Skin epidermis (tissue), 12 donors: ENCODE measurements at regions not wholly inside any gene's neighbourhood (a gene's known extent, or its start where the extent isn't known, plus 50 kb on each side); places are given as distances from the start of the nearest gene placed in this dataset.
"Not testable (repeated sequence)": the region's sequence is repeated elsewhere in the genome, so short reads cannot be mapped to it uniquely, and the experiment has no call there.

ENCODE experiments used
- H3K27ac ChIP-seq, 21 experiments: fragments of 200-600 bp; sonication (generic) in 11 of 21; one replicate each; pipeline ENCODE4 v1.5.0; 2020; ENCODE audit warnings: mild to moderate bottlenecking in 3 of 21, inconsistent platforms in 2 of 21, moderate library complexity in 2 of 21
- H3K4me3 ChIP-seq, 7 experiments: fragments of 200-600 bp; sonication (generic) in 2 of 7; one replicate each; pipeline ENCODE4 v1.5.0; 2020; ENCODE audit warnings: inconsistent platforms in 2 of 7, mild to moderate bottlenecking in 2 of 7, moderate library complexity in 1 of 7

DNA sequence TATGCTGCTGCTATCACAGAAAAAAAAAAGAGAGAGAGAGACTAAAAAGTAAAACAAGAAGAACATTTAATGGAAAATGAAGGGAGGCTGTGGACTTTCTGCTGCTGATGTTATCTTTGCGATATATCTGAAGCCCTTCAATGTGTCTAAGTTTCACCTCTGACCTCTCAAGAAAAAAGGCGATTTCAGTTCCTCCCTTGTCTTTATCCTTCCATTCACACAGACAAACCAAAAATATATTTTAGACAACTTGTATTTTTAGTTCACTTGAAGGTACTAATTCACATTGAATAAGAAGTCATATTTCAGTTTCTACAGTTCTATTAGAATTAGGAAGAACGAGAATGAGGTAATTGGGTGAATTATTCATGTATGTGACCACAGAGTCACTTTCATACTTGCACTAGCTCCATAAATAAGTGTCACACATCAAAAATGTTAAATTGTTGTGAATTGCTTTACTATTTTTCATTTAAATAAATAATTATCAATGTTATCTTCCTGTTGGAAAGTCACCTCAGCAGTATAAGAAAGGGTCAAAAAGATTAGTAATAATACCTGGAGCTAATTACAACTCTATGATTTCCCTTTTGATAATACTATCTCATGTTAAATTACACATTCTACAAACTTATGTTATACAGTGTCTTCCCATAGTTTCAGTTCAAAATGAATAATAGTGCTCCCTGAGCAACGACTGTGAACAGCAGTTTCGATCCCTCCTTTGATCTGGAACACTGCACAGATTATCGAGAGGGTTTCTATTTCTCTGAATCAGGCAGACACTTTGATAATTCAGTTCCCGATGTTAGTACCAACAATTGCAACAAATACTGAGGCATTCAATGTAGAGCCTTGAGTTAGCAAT is 85.2 kb upstream of the PLCB4 start:
- no peak overlapping the region for H3K4me3 ChIP-seq
- no peak overlapping the region for H3K27ac ChIP-seq

DNA sequence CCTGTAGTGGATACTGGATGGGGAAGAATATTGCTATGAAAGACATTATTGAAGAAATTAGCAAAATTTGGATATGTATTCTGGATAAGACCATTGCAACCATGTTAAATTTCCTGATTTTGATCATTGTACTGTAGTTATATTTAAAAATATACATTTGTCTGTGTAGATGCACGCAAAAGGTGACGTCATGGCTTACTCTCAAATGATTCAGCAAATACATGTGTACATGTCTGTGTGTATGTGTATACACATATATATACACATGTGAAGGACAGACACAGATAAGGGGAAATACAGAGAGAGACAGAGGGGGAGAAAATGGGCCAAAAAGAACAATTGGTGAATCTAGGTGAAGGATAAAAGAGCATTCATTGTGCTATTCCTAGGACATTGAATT is 82.3 kb upstream of the PLCB4 start:
- H3K4me3 ChIP-seq = no peak overlapping the region
- no peak overlapping the region for H3K27ac ChIP-seq

DNA sequence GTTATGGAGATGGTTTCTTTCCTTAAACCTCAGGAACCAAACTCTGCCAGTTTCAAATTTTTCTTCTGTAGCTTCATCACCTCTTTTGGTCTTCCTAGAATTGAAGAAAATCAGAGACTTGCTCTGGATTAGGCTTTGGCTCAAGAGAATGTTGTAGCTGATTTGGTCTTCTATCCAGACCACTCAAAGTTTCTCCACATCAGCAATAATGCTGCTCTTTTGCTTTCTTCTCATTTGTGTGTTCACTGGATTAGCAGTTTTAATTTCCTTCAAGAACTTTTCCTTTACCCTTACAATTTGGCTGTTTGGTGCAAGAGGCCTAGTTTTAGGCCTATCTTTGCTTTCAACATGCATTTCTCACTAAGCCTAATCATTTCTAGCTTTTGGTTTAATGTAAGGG is 78.1 kb upstream of the PLCB4 start:
- no peak overlapping the region for H3K27ac ChIP-seq
- H3K4me3 ChIP-seq = no peak overlapping the region

DNA sequence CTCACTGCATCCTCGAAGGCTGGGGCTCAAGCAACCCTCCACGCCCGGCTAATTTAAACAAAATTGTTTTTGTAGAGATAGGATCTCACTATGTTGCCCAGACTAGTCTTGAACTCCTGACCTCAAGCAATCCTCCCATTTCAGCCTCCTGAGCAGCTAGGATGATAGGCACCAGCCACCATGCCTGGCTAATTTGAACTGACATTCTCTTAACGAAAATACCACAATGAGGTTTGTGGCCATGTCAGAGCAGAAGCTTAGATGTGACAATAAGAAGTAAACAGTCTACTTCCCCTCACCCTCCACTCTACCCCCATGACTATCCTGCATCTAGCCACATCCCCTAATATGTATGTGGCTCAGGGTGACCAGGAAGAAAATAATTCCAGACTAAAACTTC is 74.8 kb upstream of the PLCB4 start:
- H3K27ac ChIP-seq = no peak overlapping the region
- no peak overlapping the region for H3K4me3 ChIP-seq

DNA sequence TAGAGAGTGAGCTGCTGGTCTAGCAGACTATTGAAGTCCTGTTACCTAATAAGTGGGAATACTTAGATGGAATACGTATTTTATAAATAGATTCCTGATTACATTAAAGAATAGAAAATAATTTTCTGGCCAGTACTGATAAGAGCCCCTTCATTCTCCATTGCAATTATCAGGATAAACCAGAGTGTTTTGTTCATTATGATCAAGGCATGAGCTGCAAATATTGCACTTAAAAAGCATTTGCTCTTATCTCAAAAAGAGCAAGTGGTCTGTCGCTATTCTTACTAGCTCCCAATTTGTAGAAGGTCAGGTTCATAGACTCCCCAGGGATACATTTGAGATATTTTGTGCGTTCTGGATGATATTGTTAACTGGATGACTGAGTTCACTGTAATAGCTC is 73.1 kb upstream of the PLCB4 start:
- Histone ChIP-seq H3K27ac (no peak overlapping the region), H3K4me3 (no peak overlapping the region)

DNA sequence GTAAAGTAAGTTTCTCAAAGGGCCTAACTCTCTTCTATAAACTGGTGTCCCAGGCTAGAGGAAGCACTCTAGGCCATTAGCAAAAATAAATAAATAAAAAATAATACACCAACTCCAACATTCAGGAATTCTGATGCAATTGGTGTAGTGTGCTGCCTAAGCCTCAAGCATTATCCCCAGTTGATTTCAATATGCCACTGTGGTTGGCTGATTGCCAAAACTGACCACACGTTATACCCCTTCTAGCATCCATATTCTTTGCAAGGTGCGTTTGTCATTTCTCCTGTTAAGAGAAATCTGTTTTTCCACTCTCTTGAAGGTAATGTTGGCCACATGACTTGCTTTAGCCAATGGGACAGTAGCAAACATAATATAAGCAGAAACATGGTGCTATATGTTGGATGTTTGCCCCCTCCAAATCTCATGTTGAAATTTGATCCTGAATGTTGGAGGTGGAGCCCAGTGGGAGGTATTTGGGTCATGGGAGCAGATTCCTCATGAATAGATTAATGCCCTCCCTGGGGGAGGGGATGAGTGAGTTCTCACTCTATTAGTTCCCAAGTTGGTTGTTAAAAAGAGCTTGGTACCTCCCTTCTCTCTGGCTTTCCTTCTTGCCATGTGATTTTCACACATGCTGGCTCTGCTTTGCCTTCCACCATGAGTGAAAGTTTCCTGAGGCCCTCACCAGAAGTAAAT is 71.9 kb upstream of the PLCB4 start:
- Histone ChIP-seq H3K27ac (no peak overlapping the region), H3K4me3 (no peak overlapping the region)

DNA sequence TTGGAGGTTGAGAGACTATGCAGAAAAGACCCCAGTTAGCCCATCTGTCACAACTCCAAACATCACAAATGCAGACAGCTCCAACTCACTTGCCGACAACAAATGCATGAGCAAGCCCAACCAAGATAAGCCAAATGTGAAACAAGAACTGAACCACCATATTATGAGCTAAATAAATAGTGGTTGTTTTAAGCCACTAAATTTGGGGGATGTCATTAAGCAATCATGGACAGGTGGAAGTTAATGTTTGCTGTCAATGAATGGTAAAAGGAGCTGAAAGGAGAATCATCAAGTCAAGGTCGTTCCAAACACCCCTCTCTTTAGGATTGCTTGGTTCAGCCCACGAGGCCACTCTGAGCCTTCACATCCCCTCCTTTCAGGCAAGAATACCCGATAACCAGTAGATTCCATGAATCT is 71.2 kb upstream of the PLCB4 start:
- no peak overlapping the region for H3K4me3 ChIP-seq
- H3K27ac ChIP-seq = no peak overlapping the region

DNA sequence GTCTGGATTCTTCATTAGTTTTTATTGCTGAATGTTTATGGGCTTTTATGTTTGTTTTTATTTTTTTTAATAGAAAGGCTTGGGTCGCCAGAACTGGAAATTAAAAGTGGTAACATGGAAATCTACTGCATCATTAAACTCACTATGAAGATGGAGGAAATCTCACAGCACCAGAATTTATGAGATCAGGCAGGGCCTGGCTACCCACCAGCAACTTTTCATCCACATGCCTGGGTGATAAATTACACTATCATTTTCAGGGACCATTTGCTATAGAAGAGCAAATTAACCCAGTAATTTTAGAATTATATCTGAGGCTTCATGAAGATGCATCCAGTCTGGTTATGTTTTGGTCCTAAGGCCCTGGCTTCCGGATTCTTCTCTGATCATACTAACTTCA is 57.8 kb upstream of the PLCB4 start:
- H3K27ac ChIP-seq = no peak overlapping the region

DNA sequence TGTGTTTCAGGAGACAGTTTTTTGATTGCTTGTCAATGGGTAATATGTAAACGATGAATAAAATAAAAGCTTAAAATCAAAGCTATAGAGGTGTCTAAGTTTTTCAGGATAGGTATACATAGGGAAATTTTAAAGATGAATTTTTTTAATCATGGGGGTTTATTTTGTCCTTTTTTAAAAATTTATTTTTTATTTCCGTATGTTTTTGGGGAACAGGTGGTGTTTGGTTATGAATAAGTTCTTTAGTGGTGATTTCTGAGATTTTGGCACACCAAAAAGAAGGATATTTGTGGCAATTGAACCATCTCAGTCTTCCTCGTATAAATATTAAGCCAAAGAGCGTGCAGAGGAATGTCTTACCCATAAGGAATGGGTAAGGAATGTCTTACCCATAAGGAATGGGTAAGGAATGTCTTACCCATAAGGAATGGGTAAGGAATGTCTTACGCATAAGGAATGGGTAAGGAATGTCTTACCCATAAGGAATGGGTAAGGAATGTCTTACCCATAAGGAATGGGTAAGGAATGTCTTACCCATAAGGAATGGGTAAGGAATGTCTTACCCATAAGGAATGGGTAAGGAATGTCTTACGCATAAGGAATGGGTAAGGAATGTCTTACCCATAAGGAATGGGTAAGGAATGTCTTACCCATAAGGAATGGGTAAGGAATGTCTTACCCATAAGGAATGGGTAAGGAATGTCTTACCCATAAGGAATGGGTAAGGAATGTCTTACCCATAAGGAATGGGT is 53.5 kb upstream of the PLCB4 start:
- H3K4me3 ChIP-seq, H3K27ac ChIP-seq: not testable (repeated sequence)

More for the DNA sequence above, 57.8 kb upstream of the PLCB4 start:
- H3K4me3 ChIP-seq = no peak overlapping the region

DNA sequence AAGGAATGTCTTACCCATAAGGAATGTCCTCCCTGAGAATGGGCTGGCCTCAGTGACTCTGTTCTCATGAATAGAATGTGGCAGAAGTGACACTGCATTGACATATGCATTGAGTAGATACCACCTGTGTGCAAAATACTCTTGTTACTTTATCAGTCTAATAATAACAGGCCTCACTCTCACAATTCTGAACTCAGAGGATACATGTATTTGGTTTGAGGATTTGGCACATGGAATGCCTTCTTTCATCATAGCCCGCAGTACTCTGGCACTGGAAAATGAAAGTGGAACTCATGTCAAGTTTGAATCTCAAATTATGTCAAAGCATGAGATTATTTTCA is 52.9 kb upstream of the PLCB4 start:
- Histone ChIP-seq H3K27ac (no peak overlapping the region), H3K4me3 (no peak overlapping the region)

DNA sequence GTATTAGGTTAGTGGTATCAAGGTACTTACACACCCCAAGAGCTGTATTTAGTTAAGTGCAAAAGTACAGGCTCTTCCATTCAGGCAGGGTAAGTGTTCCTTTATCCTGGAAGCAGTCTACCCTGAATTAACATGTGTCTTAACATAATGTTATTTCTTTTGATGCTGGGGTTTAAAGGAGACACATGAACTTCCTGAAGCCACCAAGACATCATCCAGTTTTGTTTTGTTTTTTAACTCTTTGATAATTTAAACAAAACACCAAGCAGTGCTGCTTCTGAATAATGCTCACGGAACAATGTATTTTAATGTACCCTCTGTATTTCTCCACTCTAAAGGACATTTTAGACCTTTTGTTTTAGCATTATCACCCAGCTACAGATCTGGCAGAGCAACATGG is 50.5 kb upstream of the PLCB4 start:
- no peak overlapping the region for H3K4me3 ChIP-seq
- no peak overlapping the region for H3K27ac ChIP-seq
